ENCODE measurements at regions not wholly inside any gene's neighbourhood (a gene's known extent, or its start where the extent isn't known, plus 50 kb on each side); places are given as distances from the start of the nearest gene placed in this dataset.

DNA sequence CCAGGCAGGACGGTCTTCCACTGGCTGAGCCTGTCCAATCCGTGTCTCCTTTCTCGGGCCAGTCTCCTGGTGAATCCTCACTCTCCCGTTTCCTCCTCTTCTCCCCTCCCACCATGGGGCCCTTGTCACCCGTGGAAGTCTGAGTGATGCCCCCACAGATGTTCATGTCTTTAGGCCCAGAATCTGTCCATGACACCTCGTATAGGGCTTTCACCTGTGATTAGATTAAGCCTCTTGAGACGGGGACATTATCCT is 193.5 kb downstream of the ZFP36L2 start:
- H3K9me3 Mint-ChIP-seq: no peaks in the 10 kb centered on the region
- no peaks in the 10 kb centered on the region for H3K27me3 Mint-ChIP-seq
- intact Hi-C loops (cut with micrococcal nuclease): no loop called here
- ChIA-PET CTCF (no interaction called here), POLR2A (no interaction called here)
- TF ChIP-seq, protein P1, sequence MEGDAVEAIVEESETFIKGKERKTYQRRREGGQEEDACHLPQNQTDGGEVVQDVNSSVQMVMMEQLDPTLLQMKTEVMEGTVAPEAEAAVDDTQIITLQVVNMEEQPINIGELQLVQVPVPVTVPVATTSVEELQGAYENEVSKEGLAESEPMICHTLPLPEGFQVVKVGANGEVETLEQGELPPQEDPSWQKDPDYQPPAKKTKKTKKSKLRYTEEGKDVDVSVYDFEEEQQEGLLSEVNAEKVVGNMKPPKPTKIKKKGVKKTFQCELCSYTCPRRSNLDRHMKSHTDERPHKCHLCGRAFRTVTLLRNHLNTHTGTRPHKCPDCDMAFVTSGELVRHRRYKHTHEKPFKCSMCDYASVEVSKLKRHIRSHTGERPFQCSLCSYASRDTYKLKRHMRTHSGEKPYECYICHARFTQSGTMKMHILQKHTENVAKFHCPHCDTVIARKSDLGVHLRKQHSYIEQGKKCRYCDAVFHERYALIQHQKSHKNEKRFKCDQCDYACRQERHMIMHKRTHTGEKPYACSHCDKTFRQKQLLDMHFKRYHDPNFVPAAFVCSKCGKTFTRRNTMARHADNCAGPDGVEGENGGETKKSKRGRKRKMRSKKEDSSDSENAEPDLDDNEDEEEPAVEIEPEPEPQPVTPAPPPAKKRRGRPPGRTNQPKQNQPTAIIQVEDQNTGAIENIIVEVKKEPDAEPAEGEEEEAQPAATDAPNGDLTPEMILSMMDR (IDR thresholded peaks at IDR 0.05): no peak
- H3K36me3 Mint-ChIP-seq (ENCODE audit: low read depth): no peaks in the 10 kb centered on the region
- ATAC-seq (no peak), DNase-seq (no peak)
- H3K27ac Mint-ChIP-seq: no peak overlapping the region
- no peak overlapping the region for H3K4me3 Mint-ChIP-seq
- H3K4me1 Mint-ChIP-seq (ENCODE audit: low read depth): peaks cover 12% of the 10 kb centered on the region

DNA sequence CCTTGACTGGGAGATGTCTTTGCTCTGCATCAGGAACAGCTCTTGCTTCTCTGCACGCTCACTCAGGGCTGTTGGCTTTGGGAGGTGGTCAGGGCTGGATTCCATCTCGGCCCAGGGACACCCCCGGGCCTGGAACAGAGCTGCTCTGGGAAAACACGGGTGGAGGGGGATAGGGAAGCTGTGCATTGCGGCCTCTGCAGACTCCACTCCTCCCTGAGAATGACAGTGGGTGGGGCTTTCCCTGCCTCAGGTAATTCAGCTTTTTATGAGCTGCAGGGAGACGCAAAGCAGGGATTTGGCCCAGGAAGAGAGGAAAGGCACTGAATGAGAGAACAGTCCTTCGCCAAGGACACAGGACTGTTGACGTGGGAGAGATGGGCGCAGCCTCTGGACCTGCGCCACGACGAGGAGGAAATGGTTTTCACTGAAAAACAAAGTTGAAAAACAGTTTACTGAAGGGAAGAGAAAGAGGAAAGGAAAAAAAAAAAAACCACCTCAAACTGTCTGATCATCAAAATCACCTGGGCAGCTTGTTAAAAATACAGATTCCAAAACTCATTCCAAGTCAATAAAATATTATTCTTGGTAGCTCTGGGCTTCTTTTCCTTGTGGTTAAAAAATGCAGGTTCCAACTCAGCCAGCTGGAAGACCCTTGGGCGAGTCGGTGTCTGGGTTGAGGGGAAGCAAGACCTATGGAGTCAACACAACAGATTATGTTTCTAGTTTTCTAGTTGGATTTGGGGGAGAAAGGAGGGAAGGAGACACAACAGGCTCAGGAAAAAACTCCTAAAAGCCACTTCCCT is 194.0 kb downstream of the ZFP36L2 start:
- no peak overlapping the region for H3K4me3 Mint-ChIP-seq
- no peaks in the 10 kb centered on the region for H3K36me3 Mint-ChIP-seq (ENCODE audit: low read depth)
- intact Hi-C loops (cut with micrococcal nuclease): no loop called here
- H3K27me3 Mint-ChIP-seq: no peaks in the 10 kb centered on the region
- ChIA-PET CTCF (interaction anchor here (2.7 kb wide), 1 partner anchor 197 kb away, joined by 13 read pairs; no protein-coding TSS in a partner anchor), POLR2A (no interaction called here)
- TF ChIP-seq, protein P1 (IDR thresholded peaks at IDR 0.05): no peak
- H3K27ac Mint-ChIP-seq: no peak overlapping the region
- H3K9me3 Mint-ChIP-seq: no peaks in the 10 kb centered on the region
- ATAC-seq: no peak
- no peak for DNase-seq
- peaks cover 13% of the 10 kb centered on the region for H3K4me1 Mint-ChIP-seq (ENCODE audit: low read depth)

DNA sequence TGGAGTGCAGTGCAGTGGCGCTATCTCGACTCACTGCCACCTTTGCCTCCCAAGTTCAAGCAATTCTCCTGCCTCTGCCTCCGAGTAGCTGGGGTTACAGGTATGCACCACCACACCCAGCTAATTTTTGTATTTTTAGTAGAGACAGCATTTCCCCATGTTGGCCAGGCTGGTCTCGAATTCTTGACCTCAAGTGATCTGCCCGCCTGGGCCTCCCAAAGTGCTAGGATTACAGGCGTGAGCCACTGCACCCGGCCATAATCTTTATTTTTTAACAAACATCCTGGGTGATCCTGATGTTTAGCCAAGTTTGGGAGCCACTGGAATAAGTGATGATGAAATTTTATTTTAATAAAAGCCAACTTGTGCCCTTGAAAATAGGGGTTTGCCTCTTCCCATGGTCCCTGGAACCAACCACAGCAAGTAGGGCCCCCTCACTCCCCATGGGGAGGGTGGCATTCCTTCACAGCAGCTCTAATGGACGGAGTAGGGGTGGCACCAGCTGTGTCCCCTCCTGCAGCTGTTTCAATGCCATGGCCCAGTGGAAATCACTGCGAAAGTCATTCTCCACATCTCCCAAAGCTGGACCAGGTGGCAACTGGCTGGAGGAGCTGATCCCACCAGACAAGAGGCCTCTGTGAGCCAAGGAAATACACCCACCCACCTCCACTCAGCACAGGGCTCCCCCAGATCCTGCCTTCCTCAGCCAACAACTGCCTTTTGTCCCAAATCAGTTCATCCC is 194.8 kb downstream of the ZFP36L2 start:
- Mint-ChIP-seq H3K4me1 (ENCODE audit: low read depth) (peaks cover 19% of the 10 kb centered on the region), H3K27ac (no peak overlapping the region), H3K36me3 (ENCODE audit: low read depth) (no peaks in the 10 kb centered on the region), H3K9me3 (no peaks in the 10 kb centered on the region), H3K4me3 (no peak overlapping the region), H3K27me3 (no peaks in the 10 kb centered on the region)
- ChIA-PET CTCF (interaction anchor here (2.7 kb wide), 1 partner anchor 198 kb away, joined by 13 read pairs; no protein-coding TSS in a partner anchor), POLR2A (no interaction called here)
- DNase-seq (no peak), ATAC-seq (no peak)
- intact Hi-C loops (cut with micrococcal nuclease): no loop called here
- TF ChIP-seq, protein P1 (IDR thresholded peaks at IDR 0.05): no peak

DNA sequence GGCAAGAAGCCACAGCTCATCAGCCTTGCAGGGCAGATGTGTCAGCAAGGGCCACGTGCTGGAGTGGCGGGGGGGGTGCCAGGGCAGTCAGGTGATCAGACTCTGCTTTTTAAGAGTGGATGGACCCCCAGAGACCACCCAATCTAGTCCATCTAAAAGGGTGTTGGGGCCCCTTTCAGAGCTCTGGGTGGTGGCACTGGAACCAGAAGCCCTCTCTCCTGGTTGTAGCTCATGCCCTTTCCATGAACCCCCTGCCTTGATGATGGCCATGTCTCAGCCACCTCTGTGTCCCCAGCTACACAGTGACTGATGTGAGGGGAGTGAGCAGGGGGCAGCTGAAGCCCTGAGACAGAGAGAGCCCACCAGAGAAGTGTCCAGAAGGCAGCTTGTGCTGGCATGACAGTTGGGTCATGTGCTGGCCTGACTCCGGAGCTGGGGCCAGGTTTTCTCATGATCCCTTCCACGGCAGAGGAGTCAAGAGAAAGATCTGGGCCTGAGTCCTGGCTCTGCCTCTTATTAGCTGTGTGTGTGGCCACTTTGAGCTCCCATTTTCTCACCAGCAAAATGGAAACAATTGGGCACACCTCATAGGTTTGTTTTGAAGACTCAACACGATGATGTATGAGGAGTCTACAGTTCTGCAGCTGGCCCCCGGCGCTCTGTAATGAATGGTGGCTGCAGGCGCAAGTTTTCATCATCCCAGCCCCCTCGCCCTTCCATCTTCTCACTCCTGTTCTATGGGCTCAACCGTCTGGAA is 195.7 kb downstream of the ZFP36L2 start:
- H3K36me3 Mint-ChIP-seq (ENCODE audit: low read depth): no peaks in the 10 kb centered on the region
- no peaks in the 10 kb centered on the region for H3K9me3 Mint-ChIP-seq
- TF ChIP-seq, protein P1 (IDR thresholded peaks at IDR 0.05): no peak
- DNase-seq (no peak), ATAC-seq (no peak)
- intact Hi-C loops (cut with micrococcal nuclease): no loop called here
- peaks cover 22% of the 10 kb centered on the region for H3K4me1 Mint-ChIP-seq (ENCODE audit: low read depth)
- no peak overlapping the region for H3K4me3 Mint-ChIP-seq
- no peak overlapping the region for H3K27ac Mint-ChIP-seq
- no peaks in the 10 kb centered on the region for H3K27me3 Mint-ChIP-seq
- ChIA-PET CTCF (interaction anchor here (2.7 kb wide), 1 partner anchor 198 kb away, joined by 13 read pairs; no protein-coding TSS in a partner anchor), POLR2A (no interaction called here)

Measured in activated CD8-positive, alpha-beta T cell treated with anti-CD3 and anti-CD28 coated beads for 36 hours (primary cell).